ENCODE measurements at regions not wholly inside any gene's neighbourhood (a gene's known extent, or its start where the extent isn't known, plus 50 kb on each side); places are given as distances from the start of the nearest gene placed in this dataset.
A peak's percentile ranks its signal among the peaks of the same experiment; 100 is the strongest.
"Not testable (repeated sequence)": the region's sequence is repeated elsewhere in the genome, so short reads cannot be mapped to it uniquely, and the experiment has no call there.

DNA sequence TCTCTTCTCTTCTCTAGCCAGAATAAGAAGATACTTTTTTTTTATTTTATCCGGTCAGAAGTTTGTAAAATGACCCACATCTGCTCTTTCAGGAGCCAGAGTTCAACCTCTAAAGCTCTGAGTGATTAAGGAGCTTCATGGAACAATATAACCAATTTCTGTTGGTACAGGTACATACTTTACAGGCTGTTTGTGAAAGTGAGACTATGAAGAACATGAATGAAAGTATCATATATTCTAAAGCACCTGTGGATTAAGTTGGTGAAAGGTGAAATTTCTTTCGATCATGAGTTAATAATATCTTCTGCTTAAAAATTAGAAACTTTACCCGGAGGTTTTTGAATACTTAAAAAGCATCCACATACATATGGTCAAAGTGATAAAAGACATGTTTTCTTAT, 65.2 kb downstream of the DMRT2 start:
- no peak for DNase-seq (ENCODE audit: low read depth in 4 of 4, low spot score in 2 of 4)

DNA sequence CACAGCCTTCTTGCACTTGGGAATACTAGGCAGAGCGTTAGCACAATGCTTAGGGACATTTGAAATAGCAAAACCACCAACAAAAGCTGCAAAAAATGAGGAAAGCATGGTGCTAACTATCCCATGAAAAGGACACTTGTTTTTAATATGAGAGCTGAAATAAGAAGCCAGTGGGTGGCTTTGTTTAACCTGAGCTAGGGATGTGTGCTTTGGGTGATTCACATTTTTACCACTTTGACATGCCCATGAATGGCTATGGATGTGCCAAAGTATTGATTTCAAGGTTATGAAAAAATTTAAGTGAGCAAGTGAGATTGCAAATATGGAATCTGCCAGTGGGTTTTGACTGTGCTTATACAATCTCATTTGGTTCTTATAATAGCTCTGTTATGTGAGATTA, 67.3 kb downstream of the DMRT2 start:
- no peak for DNase-seq (ENCODE audit: low read depth in 4 of 4, low spot score in 2 of 4)

- no peak for DNase-seq (ENCODE audit: low read depth in 4 of 4, low spot score in 2 of 4)
Observed at GRCh38 chr9:1120500-1121165, 70.5 kb downstream of the DMRT2 start.

- peak in 1 of 4 donors; percentile 12 for DNase-seq (ENCODE audit: low read depth in 4 of 4, low spot score in 2 of 4)
Observed at GRCh38 chr9:1125741-1126140, 75.6 kb downstream of the DMRT2 start.

- no peak for DNase-seq (ENCODE audit: low read depth in 4 of 4, low spot score in 2 of 4)
Observed at GRCh38 chr9:1128046-1128445, 77.9 kb downstream of the DMRT2 start.

DNA sequence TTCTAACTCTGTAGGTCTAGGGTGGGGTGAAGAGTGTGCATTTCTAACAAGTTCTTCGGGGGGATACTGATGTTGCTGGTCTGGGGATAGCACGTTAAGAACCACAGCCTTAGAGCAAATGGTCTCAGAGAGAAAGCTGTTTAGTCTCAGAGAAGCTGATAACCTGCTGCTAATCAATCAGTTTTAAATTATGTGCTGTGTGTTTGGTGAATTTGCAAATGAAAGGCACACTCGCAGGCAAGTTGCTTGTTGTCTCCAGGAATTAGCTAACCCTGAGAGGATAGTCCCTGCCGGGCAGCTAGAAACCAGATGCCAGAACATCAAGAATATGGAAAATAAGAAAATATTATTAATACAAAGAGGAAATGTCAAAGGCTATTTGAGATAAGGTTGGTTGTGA, 79.2 kb downstream of the DMRT2 start:
- no peak for DNase-seq (ENCODE audit: low read depth in 4 of 4, low spot score in 2 of 4)

- DNase-seq (ENCODE audit: low read depth in 4 of 4, low spot score in 2 of 4) = no peak
Observed at GRCh38 chr9:1140057-1140456, 89.9 kb downstream of the DMRT2 start.

DNA sequence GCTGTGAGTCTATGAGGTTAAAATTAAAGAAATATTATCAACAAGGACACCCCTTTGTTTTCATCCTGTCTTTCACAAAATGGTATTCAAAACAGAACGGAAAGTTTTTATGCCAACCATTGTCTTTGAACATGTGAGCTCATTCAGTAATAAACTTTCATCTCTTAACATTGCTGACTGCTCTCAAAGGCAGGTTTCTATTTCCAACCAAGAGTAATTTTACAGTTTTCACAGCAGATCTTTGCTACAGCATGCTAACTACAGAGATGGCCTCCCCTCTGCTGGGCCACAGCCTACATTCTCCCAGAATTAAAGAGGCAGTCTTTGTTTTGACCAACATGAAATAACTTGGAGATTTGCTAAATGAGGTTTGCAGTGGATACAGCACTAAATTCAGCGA, 101.5 kb downstream of the DMRT2 start:
- DNase-seq (ENCODE audit: low read depth in 4 of 4, low spot score in 2 of 4) = no peak

DNA sequence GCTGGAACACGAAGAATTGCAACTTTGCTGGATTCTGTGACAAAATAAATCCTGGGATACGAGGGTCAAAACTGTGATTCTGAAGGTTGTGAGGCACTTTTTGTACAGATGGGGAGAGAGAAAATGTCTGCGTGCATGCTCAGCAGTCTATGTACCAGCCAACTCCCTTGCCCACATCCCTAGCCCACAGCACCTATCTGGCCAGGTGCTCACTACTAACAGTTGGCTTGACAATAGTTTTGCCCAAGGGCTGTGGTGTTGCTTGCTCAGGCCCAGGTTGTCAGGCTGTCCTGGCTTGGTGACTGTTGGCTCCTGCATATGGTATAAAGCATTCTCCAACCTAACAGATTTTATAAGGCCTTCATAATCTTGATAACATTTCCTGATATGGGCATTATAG, 102.0 kb downstream of the DMRT2 start:
- DNase-seq (ENCODE audit: low read depth in 4 of 4, low spot score in 2 of 4) = no peak

DNA sequence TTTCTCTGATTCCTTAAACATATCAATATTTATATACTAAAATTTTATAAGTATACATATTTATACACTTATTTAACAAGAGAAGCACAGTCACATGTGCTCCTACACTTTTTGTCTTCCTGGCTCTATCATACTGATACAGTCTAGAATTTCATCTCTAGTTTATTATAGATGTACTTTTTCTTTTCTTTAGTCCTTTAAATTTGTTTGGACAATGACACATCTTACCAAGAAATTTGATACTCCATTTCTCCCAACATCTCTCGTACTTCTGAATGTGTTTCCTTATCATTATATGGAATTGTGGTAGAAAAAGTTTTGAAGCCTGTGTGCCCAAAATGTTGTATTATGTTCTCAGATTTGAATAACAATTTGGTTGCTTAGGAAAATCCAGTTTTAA, 104.6 kb downstream of the DMRT2 start:
- DNase-seq (ENCODE audit: low read depth in 4 of 4, low spot score in 2 of 4) = no peak

GRCh38 chr9:1155602-1156001, 105.4 kb downstream of the DMRT2 start:
- no peak for DNase-seq (ENCODE audit: low read depth in 4 of 4, low spot score in 2 of 4)

DNA sequence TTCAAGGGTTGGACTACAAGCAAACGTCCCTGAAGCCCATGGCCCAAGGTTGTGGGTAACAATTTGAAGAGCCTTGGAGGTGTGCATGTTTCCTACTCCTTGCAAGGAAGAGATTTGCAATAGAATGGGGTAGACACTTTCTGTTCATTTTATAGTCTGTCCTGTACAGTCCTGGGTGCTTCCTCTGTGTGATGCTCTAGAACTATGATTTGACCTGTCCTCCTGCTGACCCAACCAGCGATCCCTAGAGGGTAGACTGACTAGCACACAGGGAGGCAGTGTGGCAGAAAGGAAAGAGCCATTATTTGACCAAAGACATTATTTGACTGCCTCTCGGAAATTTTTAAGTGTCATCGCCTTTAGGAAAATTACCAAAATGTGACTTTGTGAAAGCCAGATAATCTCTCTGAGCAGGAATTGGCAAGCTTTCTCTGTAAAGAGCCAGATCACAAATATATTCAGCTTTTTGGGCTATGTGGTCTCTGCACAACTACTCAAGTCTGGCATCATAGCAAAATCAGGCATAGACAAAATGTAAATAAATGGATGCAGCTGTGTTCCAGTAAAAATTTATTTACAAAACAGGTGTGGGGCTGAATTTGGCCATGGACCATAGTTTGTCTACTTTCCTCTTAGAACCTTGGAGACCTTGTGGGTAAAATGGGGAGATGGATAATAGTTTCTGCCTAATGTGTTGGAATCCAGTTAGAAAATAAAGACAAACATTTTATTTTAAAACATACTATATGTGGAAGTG, 106.8 kb downstream of the DMRT2 start:
- DNase-seq (ENCODE audit: low read depth in 4 of 4, low spot score in 2 of 4) = no peak

- no peak for DNase-seq (ENCODE audit: low read depth in 4 of 4, low spot score in 2 of 4)
Observed at GRCh38 chr9:1157836-1158235, 107.7 kb downstream of the DMRT2 start.

DNA sequence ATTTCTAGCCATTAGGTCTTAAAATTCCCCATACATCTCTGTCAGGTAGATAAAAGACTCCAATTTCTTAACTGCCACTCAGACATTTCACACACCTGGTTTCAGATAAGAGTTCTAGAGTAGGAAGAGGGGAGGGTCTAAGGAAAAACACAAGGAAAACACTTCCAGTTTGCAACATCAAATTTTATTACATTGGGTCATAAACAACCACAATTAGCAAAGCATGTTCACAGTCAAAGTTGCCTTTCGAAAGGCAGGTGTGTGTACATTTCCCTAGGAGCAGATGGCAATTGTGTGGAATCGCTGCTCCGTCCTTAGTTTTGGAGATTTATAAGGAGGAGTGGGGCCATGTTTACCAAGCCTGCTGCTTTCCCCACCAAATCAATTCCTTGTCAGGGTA, 120.8 kb downstream of the DMRT2 start:
- no peak for DNase-seq (ENCODE audit: low read depth in 4 of 4, low spot score in 2 of 4)

DNA sequence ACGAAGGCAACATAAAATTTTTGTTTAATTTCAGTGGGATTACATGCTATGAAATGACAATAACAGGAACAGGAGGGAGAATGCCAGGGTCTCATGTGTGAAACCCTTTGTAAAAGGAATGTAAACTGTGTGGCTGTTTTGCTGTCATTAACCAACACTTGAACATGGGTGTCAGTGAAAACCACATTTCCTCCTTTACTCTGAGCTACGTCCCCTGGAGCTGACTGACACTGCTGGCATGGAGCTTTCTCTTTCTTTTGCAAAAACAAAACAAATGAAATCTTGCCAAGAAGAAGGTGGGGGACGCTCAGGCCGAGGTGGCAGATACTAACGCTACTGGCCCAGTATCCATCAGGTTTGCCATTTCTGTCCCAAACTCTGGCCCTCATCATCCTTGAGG, 121.4 kb downstream of the DMRT2 start:
- no peak for DNase-seq (ENCODE audit: low read depth in 4 of 4, low spot score in 2 of 4)

DNA sequence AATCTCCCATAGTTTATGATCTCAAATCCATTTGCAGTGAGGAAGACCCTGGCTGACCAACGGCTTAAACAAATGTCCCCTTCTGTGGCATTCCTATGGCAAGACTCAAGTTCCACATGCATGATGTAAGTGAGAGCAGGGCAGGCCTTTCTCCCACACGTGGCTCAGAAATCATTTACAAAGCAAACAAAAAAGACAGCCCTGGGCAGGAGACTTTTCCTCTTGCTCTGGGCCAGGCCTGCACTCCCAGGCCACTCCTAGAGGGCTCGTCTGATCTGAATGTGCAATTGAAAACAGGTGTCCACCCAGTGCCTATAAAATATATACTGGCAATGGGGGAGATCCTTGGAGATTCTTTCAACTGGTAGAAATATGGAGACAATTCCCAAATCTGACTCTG, 123.1 kb downstream of the DMRT2 start:
- DNase-seq (ENCODE audit: low read depth in 4 of 4, low spot score in 2 of 4) = no peak

- DNase-seq (ENCODE audit: low read depth in 4 of 4, low spot score in 2 of 4) = no peak
Observed at GRCh38 chr9:1173993-1174392, 123.8 kb downstream of the DMRT2 start.

DNA sequence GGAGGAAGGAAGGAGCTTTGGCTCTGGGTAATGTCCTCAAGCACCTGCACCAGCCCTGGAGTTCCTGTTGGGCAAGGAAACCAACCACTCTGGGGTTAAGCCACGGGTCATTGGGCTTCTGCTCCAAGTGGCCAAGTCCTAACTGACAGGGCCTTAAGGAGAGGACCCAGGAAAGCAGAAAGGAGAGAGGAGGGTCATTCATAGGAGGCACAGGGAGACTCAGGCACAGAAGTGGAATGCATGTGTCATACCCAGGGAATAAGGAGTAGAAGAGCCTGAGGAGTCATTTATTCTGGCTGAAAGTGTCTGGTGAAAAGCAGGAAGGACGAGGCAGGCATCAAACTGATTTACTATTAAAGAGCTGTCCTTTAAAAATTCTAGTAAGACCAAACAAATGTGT, 129.2 kb downstream of the DMRT2 start:
- no peak for DNase-seq (ENCODE audit: low read depth in 4 of 4, low spot score in 2 of 4)

DNA sequence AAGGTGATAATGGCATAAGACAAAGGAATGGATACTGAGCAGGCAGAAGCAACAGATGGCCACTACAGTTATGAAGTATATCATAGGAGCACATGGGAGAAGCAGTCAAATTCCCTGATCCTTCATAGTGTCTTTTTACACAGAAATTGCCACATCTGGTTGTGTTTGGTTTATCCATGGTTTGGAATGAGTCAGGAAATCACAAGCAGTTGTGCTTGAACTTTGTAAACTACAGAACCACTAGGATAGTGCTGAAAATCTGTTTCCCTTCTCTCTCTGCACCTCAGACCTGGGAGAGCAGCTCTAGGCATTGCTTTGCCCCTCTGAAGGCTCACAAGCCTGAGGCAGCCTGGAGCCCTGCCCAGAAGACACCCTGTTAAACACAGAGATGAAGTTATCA, 134.0 kb downstream of the DMRT2 start:
- no peak for DNase-seq (ENCODE audit: low read depth in 4 of 4, low spot score in 2 of 4)

DNA sequence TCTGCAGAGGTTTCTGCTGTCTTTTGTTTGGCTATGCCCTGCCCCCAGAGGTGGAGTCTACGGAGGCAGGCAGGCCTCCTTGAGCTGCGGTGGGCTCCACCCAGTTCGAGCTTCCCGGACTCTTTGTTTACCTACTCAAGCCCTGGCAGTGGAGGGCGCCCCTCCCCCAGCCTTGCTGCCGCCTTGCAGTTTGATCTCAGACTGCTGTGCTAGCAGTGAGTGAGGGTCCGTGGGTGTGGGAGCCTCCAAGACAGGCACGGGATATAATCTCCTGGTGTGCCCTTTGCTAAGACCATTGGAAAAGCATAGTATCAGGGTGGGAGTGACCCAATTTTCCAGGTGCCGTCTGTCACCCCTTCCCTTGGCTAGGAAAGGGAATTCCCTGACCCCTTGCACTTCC, 137.0 kb downstream of the DMRT2 start:
- DNase-seq (ENCODE audit: low read depth in 4 of 4, low spot score in 2 of 4) = not testable (repeated sequence)

- not testable (repeated sequence) for DNase-seq (ENCODE audit: low read depth in 4 of 4, low spot score in 2 of 4)
Observed at GRCh38 chr9:1195636-1196035, 145.5 kb downstream of the DMRT2 start.

GRCh38 chr9:1198085-1198484, 147.9 kb downstream of the DMRT2 start:
- peak in 1 of 4 donors; percentile 16 for DNase-seq (ENCODE audit: low read depth in 4 of 4, low spot score in 2 of 4)
